Fibroblast of lung (primary cell): ENCODE measurements at regions not wholly inside any gene's neighbourhood (a gene's known extent, or its start where the extent isn't known, plus 50 kb on each side); places are given as distances from the start of the nearest gene placed in this dataset.

Experiments used
- DNase-seq, 2 donors: peaks; one replicate each; pipeline versions ENCODE4 v3.0.0 to v3.0.0-alpha.2; 2010; ENCODE audit warnings: low read depth in 2 of 2
- H2AFZ ChIP-seq: 2 replicates; pipeline ENCODE4 v1.5.1; 2012; ENCODE audit warnings: low read length, control low read depth, inconsistent platforms
- H3K27ac ChIP-seq: 2 replicates; pipeline ENCODE4 v1.5.1; 2011; ENCODE audit warnings: low read length, control low read depth; ENCODE audit not compliant: insufficient read depth
- H3K27me3 ChIP-seq: 2 replicates; pipeline ENCODE4 v1.5.1; 2011; ENCODE audit warnings: mild to moderate bottlenecking, low read length; ENCODE audit not compliant: control insufficient read depth, insufficient read depth
- H3K36me3 ChIP-seq: 2 replicates; pipeline ENCODE4 v1.5.1; 2011; ENCODE audit warnings: low read length; ENCODE audit not compliant: control insufficient read depth, insufficient read depth
- H3K4me1 ChIP-seq: 2 replicates; pipeline ENCODE4 v1.5.1; 2011; ENCODE audit warnings: low read length; ENCODE audit not compliant: control insufficient read depth, insufficient read depth; ENCODE audit errors: extremely low read depth
- H3K4me2 ChIP-seq: 2 replicates; pipeline ENCODE4 v1.5.1; 2011; ENCODE audit warnings: low read length, control low read depth; ENCODE audit not compliant: insufficient read depth; ENCODE audit errors: extremely low read depth
- H3K4me3 ChIP-seq, 4 experiments: fragments of 200-600 bp in 1 of 4; sonication (generic) in 1 of 4; replicated peaks in 1 of 4; 2 replicates each; pipeline ENCODE4 v1.5.1; 2011 to 2016; ENCODE audit warnings: low read length in 4 of 4, low read depth in 3 of 4, mild to moderate bottlenecking in 3 of 4, control low read depth in 2 of 4, inconsistent platforms in 1 of 4, mixed read lengths in 1 of 4; ENCODE audit not compliant: insufficient read depth in 1 of 4; ENCODE audit errors: control extremely low read depth in 1 of 4
- H3K79me2 ChIP-seq: 2 replicates; pipeline ENCODE4 v1.5.1; 2012; ENCODE audit warnings: mild to moderate bottlenecking, low read length, inconsistent platforms; ENCODE audit not compliant: control insufficient read depth, insufficient read depth
- H3K9ac ChIP-seq: 2 replicates; pipeline ENCODE4 v1.5.1; 2011; ENCODE audit warnings: mild to moderate bottlenecking, low read length, control low read depth; ENCODE audit not compliant: insufficient read depth
- H3K9me3 ChIP-seq: 2 replicates; pipeline ENCODE4 v1.5.1; 2012; ENCODE audit warnings: low read depth, low read length; ENCODE audit not compliant: control insufficient read depth, insufficient read depth
- H4K20me1 ChIP-seq: 2 replicates; pipeline ENCODE4 v1.5.1; 2011; ENCODE audit warnings: low read length; ENCODE audit not compliant: control insufficient read depth, insufficient read depth; ENCODE audit errors: extremely low read depth
- EZH2 ChIP-seq: IDR thresholded peaks from 2 replicates; pipeline ENCODE4 v1.5.1; 2012; ENCODE audit warnings: low read length, control low read depth, mild to moderate bottlenecking; ENCODE audit errors: missing control alignments
- TF ChIP-seq, protein P1 (sequence below), 2 donors: IDR thresholded peaks in 1 of 2; conservative IDR thresholded peaks in 1 of 2; 1 replicate in 1 of 2; 2 replicates in 1 of 2; pipeline ENCODE4 v1.5.1; 2011 to 2012; ENCODE audit warnings: low read length in 2 of 2, control low read depth in 1 of 2, inconsistent platforms in 1 of 2, low read depth in 1 of 2, mild to moderate bottlenecking in 1 of 2

DNA sequence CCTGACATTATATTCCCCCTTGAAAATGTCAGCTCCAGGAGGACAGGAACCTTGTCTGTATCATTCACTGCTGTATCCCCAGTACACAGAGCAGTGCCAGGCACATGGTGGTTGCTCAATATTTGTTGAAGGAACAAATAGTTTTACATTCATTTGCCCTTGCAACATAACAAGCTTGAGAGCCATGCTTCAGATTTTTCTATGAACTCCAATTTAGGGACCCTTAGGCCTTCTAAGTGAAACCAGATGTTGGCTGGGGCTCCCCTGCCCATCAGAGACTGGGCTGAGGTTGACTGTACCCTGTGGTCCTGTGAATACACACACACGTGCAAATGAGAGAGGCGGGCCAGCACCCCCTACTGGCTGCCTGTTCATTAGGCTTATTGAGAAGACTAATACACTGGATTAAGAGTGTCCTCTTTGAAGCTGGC, 214.9 kb upstream of the WWC1 start:
- H4K20me1 ChIP-seq, result no peaks in the 10 kb centered on the region
- TF ChIP-seq, protein P1, sequence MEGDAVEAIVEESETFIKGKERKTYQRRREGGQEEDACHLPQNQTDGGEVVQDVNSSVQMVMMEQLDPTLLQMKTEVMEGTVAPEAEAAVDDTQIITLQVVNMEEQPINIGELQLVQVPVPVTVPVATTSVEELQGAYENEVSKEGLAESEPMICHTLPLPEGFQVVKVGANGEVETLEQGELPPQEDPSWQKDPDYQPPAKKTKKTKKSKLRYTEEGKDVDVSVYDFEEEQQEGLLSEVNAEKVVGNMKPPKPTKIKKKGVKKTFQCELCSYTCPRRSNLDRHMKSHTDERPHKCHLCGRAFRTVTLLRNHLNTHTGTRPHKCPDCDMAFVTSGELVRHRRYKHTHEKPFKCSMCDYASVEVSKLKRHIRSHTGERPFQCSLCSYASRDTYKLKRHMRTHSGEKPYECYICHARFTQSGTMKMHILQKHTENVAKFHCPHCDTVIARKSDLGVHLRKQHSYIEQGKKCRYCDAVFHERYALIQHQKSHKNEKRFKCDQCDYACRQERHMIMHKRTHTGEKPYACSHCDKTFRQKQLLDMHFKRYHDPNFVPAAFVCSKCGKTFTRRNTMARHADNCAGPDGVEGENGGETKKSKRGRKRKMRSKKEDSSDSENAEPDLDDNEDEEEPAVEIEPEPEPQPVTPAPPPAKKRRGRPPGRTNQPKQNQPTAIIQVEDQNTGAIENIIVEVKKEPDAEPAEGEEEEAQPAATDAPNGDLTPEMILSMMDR (conservative IDR thresholded peaks at IDR 0.05 in 1 of 2, IDR thresholded peaks at IDR 0.05 in 1 of 2; ENCODE audit: low read depth in 1 of 2, low read length in 2 of 2), result peak; percentile 32 to 59
- TF ChIP-seq EZH2, result no peak
- H3K36me3 ChIP-seq, result no peaks in the 10 kb centered on the region
- no peaks in the 10 kb centered on the region for H3K27me3 ChIP-seq
- peak in 1 of 2 donors; percentile 67 for DNase-seq
- H2AFZ ChIP-seq, result no peak overlapping the region
- no peak overlapping the region for H3K4me2 ChIP-seq
- H3K79me2 ChIP-seq, result no peaks in the 10 kb centered on the region
- no peak overlapping the region for H3K4me3 ChIP-seq
- H3K27ac ChIP-seq, result no peak overlapping the region
- no peaks in the 10 kb centered on the region for H3K9me3 ChIP-seq
- no peak overlapping the region for H3K9ac ChIP-seq
- H3K4me1 ChIP-seq, result no peaks in the 10 kb centered on the region

DNA sequence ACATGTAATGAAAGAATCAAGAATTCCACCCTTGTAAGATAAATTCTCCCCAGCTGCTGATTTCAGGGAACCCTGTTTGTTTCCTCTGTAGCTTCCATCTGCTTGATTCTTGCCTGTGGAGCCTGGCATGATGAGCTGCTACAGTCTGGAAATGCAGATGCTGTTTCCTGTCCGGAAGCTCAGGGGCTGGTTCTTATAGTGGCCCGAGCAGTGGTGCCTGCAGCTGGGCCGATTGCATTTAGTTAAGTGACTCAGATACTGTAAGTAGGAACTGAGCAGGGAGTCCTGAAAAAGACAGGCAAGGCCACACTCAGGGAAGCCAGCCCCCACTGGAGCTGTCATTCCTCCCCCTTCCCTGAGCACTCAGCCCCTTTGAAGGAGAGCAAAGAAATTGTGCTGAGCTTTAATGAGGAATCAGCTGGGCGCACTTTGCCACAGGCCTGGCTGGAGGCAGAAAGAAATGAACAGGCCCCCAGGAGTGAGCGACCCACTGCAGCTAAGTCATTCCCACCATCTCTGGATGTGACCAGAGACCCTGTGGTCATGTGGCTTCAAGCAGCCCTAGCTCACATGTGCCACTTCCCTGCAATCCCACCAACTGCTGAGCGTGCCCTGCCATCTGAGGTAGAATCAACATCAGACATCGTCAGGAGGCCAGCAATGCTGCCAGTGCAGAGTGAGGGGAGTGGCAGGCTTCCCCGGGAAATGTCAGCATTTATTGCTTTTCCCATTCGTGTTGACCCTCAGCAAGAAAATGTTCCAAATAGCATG, 206.0 kb upstream of the WWC1 start:
- H3K79me2 ChIP-seq, result no peaks in the 10 kb centered on the region
- no peak overlapping the region for H3K9ac ChIP-seq
- H2AFZ ChIP-seq, result no peak overlapping the region
- TF ChIP-seq EZH2, result no peak
- TF ChIP-seq, protein P1 (conservative IDR thresholded peaks at IDR 0.05 in 1 of 2, IDR thresholded peaks at IDR 0.05 in 1 of 2; ENCODE audit: low read depth in 1 of 2, low read length in 2 of 2), result no peak
- H3K27me3 ChIP-seq, result no peaks in the 10 kb centered on the region
- peak in 1 of 2 donors; percentile 61 for DNase-seq
- no peaks in the 10 kb centered on the region for H3K36me3 ChIP-seq
- H3K4me1 ChIP-seq, result no peaks in the 10 kb centered on the region
- H3K27ac ChIP-seq, result no peak overlapping the region
- H3K4me3 ChIP-seq, result no peak overlapping the region
- H3K9me3 ChIP-seq, result no peaks in the 10 kb centered on the region
- no peaks in the 10 kb centered on the region for H4K20me1 ChIP-seq
- no peak overlapping the region for H3K4me2 ChIP-seq

DNA sequence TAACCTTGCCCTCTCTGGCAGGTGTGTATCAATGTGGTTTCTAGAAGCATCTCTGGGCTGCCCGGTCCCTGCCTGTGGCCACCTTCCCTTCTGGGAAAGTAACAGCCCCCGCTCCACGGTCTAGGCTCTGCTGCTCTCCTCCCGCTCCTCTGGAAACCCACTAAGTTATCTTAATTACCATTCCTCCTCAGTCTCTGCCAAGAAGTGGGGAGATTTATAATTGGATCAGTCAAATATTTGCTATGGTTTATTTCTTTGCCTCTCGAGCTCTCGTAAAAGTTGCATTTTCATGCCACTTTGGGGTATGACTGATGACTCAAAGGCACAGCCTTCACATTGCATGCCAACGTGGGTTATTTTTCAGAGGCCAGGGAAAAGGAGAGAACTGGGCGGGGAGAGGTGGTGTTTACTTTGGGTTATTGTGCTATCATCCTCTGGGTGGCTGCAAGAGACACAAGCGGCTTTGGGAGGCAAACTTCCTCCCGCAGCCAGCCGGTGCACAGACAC, 205.3 kb upstream of the WWC1 start:
- Histone ChIP-seq H3K36me3 (no peaks in the 10 kb centered on the region), H4K20me1 (no peaks in the 10 kb centered on the region), H3K79me2 (no peaks in the 10 kb centered on the region), H3K4me3 (no peak overlapping the region), H3K4me2 (no peak overlapping the region), H3K4me1 (no peaks in the 10 kb centered on the region), H3K27me3 (no peaks in the 10 kb centered on the region), H3K9me3 (no peaks in the 10 kb centered on the region), H3K9ac (no peak overlapping the region), H2AFZ (no peak overlapping the region), H3K27ac (no peak overlapping the region)
- no peak for TF ChIP-seq EZH2
- TF ChIP-seq, protein P1 (conservative IDR thresholded peaks at IDR 0.05 in 1 of 2, IDR thresholded peaks at IDR 0.05 in 1 of 2; ENCODE audit: low read depth in 1 of 2, low read length in 2 of 2), result no peak
- DNase-seq, result peak in 1 of 2 donors; percentile 71
